Epithelial cell of prostate (primary cell): ENCODE measurements at regions not wholly inside any gene's neighbourhood (a gene's known extent, or its start where the extent isn't known, plus 50 kb on each side); places are given as distances from the start of the nearest gene placed in this dataset.

Experiments used
- DNase-seq: peaks from one replicate; pipeline ENCODE4 v3.0.0-alpha.2; 2011; ENCODE audit warnings: low read depth, low spot score
- H3K27ac ChIP-seq: fragments of 450-650 bp; 2 replicates; pipeline ENCODE4 v1.5.1; 2017; ENCODE audit warnings: mild to moderate bottlenecking

DNA sequence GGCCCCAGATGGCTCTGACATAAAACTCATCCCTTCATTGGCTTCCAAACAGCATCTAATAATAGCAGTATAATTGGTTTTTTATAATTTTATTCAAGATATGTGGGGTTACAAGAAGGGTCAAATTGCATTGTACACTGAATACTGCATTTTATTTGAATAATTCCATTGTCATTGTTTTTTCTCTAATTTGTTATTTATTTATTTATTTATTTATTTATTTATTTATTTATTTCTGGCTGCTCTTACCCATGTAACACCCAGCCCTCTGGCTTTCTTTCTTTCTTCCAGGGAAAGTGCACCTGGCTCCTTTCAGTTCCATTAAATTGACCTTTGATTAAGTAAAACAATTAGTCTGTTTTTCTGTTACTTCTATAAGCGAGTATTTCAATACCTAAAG lies 210.1 kb downstream of the CDH9 start:
- H3K27ac ChIP-seq: no peak overlapping the region
- DNase-seq: no peak

GRCh38 chr5:26813235-26813634 lies 225.2 kb downstream of the CDH9 start:
- no peak overlapping the region for H3K27ac ChIP-seq
- no peak for DNase-seq

DNA sequence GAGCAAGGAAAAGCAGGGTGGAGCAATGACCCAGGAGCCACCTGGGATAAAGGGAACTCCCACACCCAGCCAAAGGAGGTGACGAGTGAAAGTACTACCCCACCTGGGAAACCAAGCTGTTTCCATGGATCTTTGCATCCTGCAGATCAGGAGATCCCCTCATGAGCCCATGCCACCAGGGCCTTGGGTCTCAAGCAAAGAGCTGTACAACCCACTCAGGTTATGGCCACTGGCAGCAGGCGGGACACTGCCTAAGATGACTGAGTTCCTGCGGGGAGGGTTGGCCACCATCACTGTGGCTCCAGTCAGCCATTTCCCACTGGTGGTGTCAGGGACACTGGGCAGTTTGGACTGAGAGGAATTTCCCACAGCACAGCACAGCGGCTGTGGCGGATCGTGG lies 225.7 kb downstream of the CDH9 start:
- DNase-seq: no peak
- no peak overlapping the region for H3K27ac ChIP-seq

DNA sequence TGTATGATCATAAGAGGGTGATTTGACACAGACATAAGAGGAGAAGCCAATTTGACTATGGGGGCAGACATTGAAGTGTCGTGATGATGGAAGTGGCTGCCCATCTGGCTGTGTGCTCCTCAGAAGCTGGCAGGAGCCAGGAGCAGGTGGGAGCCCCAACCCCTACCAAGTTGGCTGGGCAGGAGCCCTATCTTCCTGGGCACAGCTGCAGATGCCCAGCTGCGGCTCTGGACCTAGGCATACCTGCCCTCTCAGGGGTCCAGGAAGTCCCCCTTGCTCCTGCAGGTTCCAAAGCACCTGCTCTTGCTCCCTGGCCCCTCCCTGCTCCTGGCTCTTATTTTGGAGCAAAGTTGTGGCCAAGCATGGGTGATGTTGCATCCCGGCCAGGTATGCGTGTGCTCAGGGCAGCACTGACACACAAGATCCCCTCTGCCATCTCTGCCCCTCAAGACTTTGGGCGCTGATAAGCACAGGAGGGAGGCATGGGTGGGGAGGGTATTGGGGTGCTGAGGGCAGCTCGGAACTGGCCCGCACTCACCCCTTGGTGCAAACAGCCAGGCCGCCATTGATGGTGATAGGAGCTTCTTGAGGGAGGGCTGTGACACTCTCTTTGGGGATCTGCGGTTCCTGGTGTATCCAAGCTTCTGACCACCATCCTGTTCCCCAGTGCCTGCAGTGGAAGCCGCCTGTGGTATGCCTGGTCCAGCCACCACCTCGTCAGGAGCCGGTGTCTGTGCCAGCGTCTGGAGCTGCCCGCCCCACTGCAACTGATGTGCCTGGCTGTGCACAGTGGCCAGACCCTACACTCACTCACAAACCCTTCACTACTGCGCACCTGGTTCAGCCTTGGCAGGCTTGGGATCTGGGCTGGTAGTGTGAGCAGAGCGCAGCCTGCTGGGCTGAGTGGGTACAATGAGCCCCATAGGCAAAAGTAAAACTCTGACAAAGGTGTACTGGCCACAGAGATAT lies 230.9 kb downstream of the CDH9 start:
- DNase-seq: no peak
- H3K27ac ChIP-seq: no peak overlapping the region

DNA sequence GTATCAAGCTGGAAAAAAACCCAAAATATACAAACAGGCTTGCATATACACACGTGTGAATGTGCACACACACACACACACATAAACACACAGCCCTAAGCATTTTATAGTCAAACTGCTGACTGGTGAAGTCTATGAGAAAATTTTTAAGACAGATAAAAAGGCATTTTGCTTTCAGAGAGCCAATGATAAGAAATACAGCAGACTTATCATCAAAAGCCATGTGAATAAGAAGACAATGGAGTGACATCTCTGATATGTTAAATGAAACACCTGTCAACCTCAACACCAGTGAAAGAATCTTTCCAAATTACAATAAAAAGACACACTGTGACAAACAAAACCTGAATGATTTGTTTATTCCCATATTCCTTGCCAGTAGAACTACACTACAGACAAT lies 233.3 kb downstream of the CDH9 start:
- DNase-seq: no peak
- no peak overlapping the region for H3K27ac ChIP-seq

- no peak overlapping the region for H3K27ac ChIP-seq
- no peak for DNase-seq
Observed at GRCh38 chr5:26802944-26803343, 235.4 kb downstream of the CDH9 start.

- no peak overlapping the region for H3K27ac ChIP-seq
- no peak for DNase-seq
Observed at GRCh38 chr5:26791433-26791832, 247.0 kb downstream of the CDH9 start.

GRCh38 chr5:26791021-26791420 lies 247.4 kb downstream of the CDH9 start:
- DNase-seq: no peak
- H3K27ac ChIP-seq: no peak overlapping the region

DNA sequence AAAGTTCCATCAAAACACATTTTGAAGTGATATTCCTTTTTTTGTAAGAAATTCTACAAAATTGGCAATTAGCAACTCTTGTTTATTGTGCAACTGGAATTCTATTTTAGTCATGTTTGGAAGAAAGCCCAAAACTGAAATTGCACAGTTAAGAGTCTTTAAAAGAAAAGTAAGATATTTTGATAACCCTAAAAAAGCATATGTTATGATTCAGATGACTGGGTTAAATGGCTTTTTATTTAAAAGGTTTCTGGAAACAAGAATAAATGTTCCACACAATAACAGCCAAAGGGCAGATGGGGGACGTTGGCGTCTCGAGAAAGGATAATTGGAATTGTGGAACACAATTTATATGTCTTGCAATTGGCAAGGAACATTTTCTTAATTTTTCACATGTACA lies 275.2 kb downstream of the CDH9 start:
- H3K27ac ChIP-seq: no peak overlapping the region
- DNase-seq: no peak

DNA sequence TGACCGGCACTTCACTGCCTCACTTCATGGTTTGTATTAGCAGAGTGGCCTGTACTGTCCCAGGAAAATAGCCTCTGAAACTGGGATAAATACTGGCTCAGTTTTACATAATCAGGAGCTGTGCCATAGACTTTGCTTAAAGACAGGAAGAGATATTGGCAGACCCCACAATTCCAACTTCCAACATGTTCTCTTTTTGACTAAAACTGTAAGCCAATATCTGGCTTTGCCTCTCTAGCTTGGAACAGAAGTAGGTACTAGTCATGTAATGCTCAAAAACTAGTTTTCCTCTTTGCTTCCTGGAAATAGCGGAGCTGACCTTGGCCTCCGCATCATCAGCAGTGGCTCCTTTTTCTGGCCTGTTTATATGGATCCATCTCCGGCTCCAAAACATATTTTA lies 276.9 kb downstream of the CDH9 start:
- H3K27ac ChIP-seq: no peak overlapping the region
- DNase-seq: no peak

DNA sequence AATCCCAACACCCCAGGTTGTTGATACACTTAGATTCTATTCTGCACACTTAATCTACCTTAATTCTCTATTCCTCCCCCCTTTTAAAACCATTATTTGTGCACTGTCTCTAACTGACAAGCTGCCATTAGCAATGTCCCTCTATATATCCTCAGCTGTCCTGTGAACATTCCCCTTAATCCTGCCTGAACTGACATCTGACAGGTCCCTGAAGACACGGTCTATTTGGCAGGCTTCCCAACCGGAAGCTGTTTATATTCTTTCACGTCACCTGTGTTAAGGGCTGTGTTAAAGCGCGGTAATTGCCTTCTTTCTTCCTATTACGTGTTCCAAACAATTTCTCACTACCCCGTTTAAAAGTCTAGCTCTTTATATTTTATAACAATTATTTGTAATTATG lies 277.3 kb downstream of the CDH9 start:
- no peak for DNase-seq

DNA sequence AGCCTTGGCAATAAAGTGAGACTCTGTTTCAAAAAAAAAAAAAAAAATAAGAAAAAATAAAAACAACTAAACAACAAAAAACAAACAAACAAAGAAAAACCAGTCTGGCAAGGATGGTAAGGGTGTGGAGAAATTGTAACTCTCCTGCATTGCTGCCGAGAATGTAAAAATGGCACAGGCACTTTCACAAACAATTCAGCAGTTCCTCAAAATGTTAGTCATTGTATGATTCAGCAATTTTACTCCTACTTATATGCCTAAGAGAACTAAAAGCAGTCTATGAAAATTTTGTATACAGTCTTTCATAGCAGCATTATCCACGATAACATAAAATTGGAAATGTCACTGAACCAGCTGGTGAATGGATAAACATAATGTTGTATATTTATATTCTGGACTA lies 280.4 kb downstream of the CDH9 start:
- no peak overlapping the region for H3K27ac ChIP-seq
- no peak for DNase-seq

More for the DNA sequence above, 277.3 kb downstream of the CDH9 start:
- H3K27ac ChIP-seq: no peak overlapping the region

DNA sequence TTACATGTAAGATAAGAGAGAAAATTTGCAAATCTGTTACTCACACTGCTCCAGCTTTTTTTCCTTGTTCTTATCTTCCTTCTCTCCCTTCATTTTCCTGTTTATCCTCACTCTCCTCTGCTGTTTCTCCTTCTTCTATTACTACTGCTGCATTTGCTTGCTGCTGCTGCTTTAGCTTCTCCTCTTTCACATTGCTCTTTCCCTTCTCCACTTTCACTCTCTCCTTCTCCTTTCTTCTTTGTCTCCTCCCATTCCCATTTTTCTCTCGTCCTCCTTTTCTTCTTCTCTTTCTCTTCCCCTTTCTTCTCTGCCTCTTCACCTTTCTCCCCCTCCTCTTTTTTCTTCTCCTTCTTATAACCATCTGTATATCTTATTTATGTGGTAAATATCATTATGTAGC lies 288.6 kb downstream of the CDH9 start:
- no peak overlapping the region for H3K27ac ChIP-seq
- no peak for DNase-seq

DNA sequence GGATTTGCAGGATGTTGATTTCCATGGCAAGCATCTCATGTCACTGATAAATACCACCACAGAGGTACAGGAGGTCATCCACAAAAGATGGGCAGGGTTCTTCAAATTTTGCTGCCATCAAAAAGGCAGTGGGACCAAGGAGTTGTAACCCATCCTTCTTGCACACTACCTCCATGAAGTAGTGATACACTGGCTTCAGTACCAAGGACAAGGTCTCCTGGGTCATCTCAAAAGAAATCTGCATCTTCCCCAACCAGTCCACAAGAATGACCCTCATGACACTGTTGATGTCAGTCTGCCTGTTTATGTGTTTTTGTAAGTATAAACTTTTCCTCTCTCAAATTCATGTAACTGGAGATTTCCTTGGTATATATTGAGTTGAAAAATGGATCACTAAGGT lies 298.2 kb downstream of the CDH9 start:
- H3K27ac ChIP-seq: no peak overlapping the region
- DNase-seq: no peak

- DNase-seq: no peak
- no peak overlapping the region for H3K27ac ChIP-seq
Observed at GRCh38 chr5:26737348-26738265, 300.8 kb downstream of the CDH9 start.

DNA sequence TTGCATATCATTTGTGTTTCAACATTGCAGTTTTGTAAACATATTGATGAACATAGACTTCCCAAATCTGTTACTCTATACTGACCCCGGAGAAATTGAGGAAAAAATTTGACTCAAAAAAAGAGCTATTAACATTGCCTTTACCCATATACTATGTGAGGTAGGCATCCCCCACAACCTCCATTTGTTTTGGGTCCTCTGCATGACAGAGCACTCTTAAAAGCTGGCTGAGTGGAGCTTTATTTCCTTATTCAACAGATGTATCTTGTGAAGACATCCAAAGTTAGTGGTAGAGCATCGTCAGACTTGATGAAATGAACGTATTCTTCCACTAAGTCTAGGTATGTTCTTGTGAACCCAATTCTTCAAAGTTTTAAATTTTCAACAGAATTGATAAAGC lies 310.5 kb downstream of the CDH9 start:
- DNase-seq: no peak
- H3K27ac ChIP-seq: no peak overlapping the region

DNA sequence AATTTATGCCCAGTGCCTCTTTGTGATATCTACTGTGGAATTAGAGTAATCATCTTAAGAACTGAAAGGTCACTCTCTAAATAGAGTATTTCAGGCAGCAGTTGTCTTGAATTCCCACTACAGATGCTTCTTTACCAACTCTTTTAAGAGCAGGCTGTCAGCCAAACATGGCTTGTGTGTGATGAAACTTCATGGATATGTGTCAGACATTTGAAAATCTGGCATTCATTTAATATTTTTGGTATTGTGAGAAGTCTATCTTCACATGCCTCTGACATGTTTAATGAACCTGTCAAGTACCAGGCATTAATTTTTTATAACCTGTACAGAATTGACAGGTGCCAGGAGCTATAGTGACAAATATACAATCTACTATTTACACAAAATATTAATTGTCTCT lies 318.6 kb downstream of the CDH9 start:
- H3K27ac ChIP-seq: no peak overlapping the region
- DNase-seq: no peak

GRCh38 chr5:26700759-26701384 lies 337.5 kb downstream of the CDH9 start:
- no peak for DNase-seq
- H3K27ac ChIP-seq: no peak overlapping the region

GRCh38 chr5:26692952-26693351 lies 345.4 kb downstream of the CDH9 start:
- no peak for DNase-seq
- no peak overlapping the region for H3K27ac ChIP-seq

DNA sequence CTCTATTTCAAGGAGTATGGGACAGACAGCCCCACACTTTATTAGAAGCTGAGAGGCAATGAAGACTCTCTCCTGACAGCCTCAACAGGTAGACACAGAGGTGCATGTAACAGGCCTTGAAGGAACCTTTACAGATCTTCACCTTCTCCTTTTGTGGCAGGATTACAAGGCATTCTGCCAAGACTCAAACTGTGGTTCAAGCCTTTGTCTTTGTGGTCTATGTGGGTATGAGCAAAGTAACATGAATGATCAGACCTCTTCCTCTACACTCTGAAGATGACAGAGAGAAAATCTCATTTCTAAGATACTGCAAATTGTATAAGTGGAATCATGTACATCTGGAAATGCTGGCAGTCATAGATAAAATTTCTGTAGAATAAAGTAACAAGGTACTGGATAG lies 346.9 kb downstream of the CDH9 start:
- DNase-seq: no peak

GRCh38 chr5:26690511-26690910 lies 347.9 kb downstream of the CDH9 start:
- DNase-seq: no peak
- no peak overlapping the region for H3K27ac ChIP-seq

More for the DNA sequence above, 346.9 kb downstream of the CDH9 start:
- no peak overlapping the region for H3K27ac ChIP-seq
